ENCODE measurements at regions not wholly inside any gene's neighbourhood (a gene's known extent, or its start where the extent isn't known, plus 50 kb on each side); places are given as distances from the start of the nearest gene placed in this dataset.

GRCh38 chrX:40471965-40472648 is 108.7 kb upstream of the ATP6AP2 start:
- TF ChIP-seq RAD21 (IDR thresholded peaks at IDR 0.05; ENCODE audit: low read length) (peak; percentile 40; the same call in 1 of the 2 replicates), ELF1 (IDR thresholded peaks at IDR 0.05) (no peak), GATA2 (CRISPR knock-in tag; IDR thresholded peaks at IDR 0.05) (no peak), TCF12 (IDR thresholded peaks at IDR 0.05) (peak; percentile 39; the same call in 1 of the 2 replicates), RFX5 (IDR thresholded peaks at IDR 0.05; ENCODE audit: low read length) (peak; percentile 94), EP300 (IDR thresholded peaks at IDR 0.05; ENCODE audit: borderline replicate concordance in 1 of 2, low read depth in 1 of 2, low read length in 1 of 2) (no peak), YY1 (IDR thresholded peaks at IDR 0.05; ENCODE audit: low read depth) (no peak), NRF1 (IDR thresholded peaks at IDR 0.05; ENCODE audit: low read depth, low read length) (no peak), USF2 (IDR thresholded peaks at IDR 0.05; ENCODE audit: borderline replicate concordance, low read depth, low read length) (no peak)
- Histone ChIP-seq H2AFZ (ENCODE audit: low read depth) (no peak overlapping the region), H3K9me2 (no peaks in the 10 kb centered on the region), H3K4me3 (ENCODE audit: low read depth in 2 of 2, low read length in 1 of 2) (no peak overlapping the region), H3K27ac (ENCODE audit: low read depth in 2 of 2, low read length in 1 of 2) (peak overlapping the region in 1 of 2 experiments; percentile 58; a peak in 2 of 4 replicates), H3F3A (replicated peaks; ENCODE audit: insufficient read depth) (no peaks in the 10 kb centered on the region), H3K4me2 (no peak overlapping the region), H3K36me3 (replicated peaks in 1 of 2; ENCODE audit: control insufficient read depth in 1 of 2, insufficient read depth in 2 of 2, low read length in 1 of 2) (no peaks in the 10 kb centered on the region), H3K4me1 (ENCODE audit: control insufficient read depth in 1 of 2, insufficient read depth in 2 of 2, low read depth in 1 of 2, low read length in 1 of 2) (peaks cover 7 to 29% of the 10 kb centered on the region in 2 experiments; a peak in 2 of 4 replicates), H3K9me3 (no peaks in the 10 kb centered on the region), H4K20me1 (ENCODE audit: insufficient read depth) (no peaks in the 10 kb centered on the region), H3K79me2 (ENCODE audit: insufficient read depth) (no peaks in the 10 kb centered on the region), H3K9ac (no peak overlapping the region), H3K27me3 (ENCODE audit: insufficient read depth) (peaks cover 20% of the 10 kb centered on the region)
- POLR2A ChIA-PET = interaction anchor here (1.4 kb wide), 1 partner anchor 22 kb away, joined by 3 read pairs; no protein-coding TSS in a partner anchor
- WGBS (ENCODE audit: low lambda C conversion rate) = 37% methylated on average over 12 of the region's 16 CpGs
- DNase-seq = peak; percentile 38
- CTCF ChIA-PET = interaction anchor here (0.9 to 1.4 kb wide), 4 partner anchors 23 to 227 kb away, joined by 3 read pairs; no protein-coding TSS in a partner anchor

GRCh38 chrX:40470830-40471429 is 109.8 kb upstream of the ATP6AP2 start:
- H3K9me2 ChIP-seq = no peaks in the 10 kb centered on the region
- H4K20me1 ChIP-seq (ENCODE audit: insufficient read depth) = no peaks in the 10 kb centered on the region
- H3K9me3 ChIP-seq = no peaks in the 10 kb centered on the region
- H3K27me3 ChIP-seq (ENCODE audit: insufficient read depth) = peaks cover 17% of the 10 kb centered on the region; the same call in 1 of the 2 replicates
- H3K79me2 ChIP-seq (ENCODE audit: insufficient read depth) = no peaks in the 10 kb centered on the region
- POLR2A ChIA-PET = interaction anchor here (0.6 to 1.4 kb wide), 2 partner anchors 21 to 36 kb away, joined by 3 read pairs; no protein-coding TSS in a partner anchor
- WGBS (ENCODE audit: low lambda C conversion rate) = 60% methylated on average over 11 of the region's 11 CpGs
- no peak overlapping the region for H2AFZ ChIP-seq (ENCODE audit: low read depth)
- no peak overlapping the region for H3K27ac ChIP-seq (ENCODE audit: low read depth in 2 of 2, low read length in 1 of 2)
- no peak overlapping the region for H3K4me3 ChIP-seq (ENCODE audit: low read depth in 2 of 2, low read length in 1 of 2)
- CTCF ChIA-PET = interaction anchor here (1.0 to 1.4 kb wide), 5 partner anchors 22 to 374 kb away, joined by 3 read pairs; partner anchors contain the start of gene BCOR
- H3K4me2 ChIP-seq = no peak overlapping the region
- no peak overlapping the region for H3K9ac ChIP-seq
- peaks cover 7 to 29% of the 10 kb centered on the region in 2 experiments; a peak in 2 of 4 replicates for H3K4me1 ChIP-seq (ENCODE audit: control insufficient read depth in 1 of 2, insufficient read depth in 2 of 2, low read depth in 1 of 2, low read length in 1 of 2)
- DNase-seq = no peak
- peak; percentile 85 for TF ChIP-seq RFX5 (IDR thresholded peaks at IDR 0.05; ENCODE audit: low read length)
- no peak for TF ChIP-seq TEAD4 (IDR thresholded peaks at IDR 0.05; ENCODE audit: borderline replicate concordance, insufficient read depth)
- TF ChIP-seq USF1 (IDR thresholded peaks at IDR 0.05; ENCODE audit: borderline replicate concordance, low read depth) = no peak
- no peak for TF ChIP-seq CTCF (IDR thresholded peaks at IDR 0.05)
- no peak for TF ChIP-seq MEF2A (IDR thresholded peaks at IDR 0.05; ENCODE audit: borderline replicate concordance, low read depth)
- TF ChIP-seq TCF12 (IDR thresholded peaks at IDR 0.05) = no peak
- no peak for TF ChIP-seq POLR2AphosphoS5 (IDR thresholded peaks at IDR 0.05; ENCODE audit: low read depth, low read length)
- no peaks in the 10 kb centered on the region for H3F3A ChIP-seq (replicated peaks; ENCODE audit: insufficient read depth)
- no peaks in the 10 kb centered on the region for H3K36me3 ChIP-seq (replicated peaks in 1 of 2; ENCODE audit: control insufficient read depth in 1 of 2, insufficient read depth in 2 of 2, low read length in 1 of 2)

Measured in SK-N-SH (cell line).